GM23338 (cell line): ENCODE measurements at regions not wholly inside any gene's neighbourhood (a gene's known extent, or its start where the extent isn't known, plus 50 kb on each side); places are given as distances from the start of the nearest gene placed in this dataset.

Source experiments
- ATAC-seq: fragments of 200-7000 bp; cut with Tn5 transposase; 3 replicates; pipeline ENCODE4 v1.9.1; 2020
- DNase-seq: peaks from one replicate; pipeline ENCODE4 v3.0.0-alpha.2; 2015; ENCODE audit warnings: low spot score
- H2AFZ ChIP-seq: fragments of 200-600 bp; sonication (generic); 2 replicates; pipeline ENCODE4 v1.8.0; 2016; ENCODE audit warnings: antibody characterized with exemption, mild to moderate bottlenecking, moderate library complexity
- H3F3A ChIP-seq: fragments of 200-600 bp; sonication (generic); replicated peaks from 2 replicates; pipeline ENCODE4 v1.8.0; 2017; ENCODE audit warnings: antibody characterized with exemption, mixed run types, low read depth
- H3K27ac ChIP-seq: fragments of 200-600 bp; sonication (generic); 2 replicates; pipeline ENCODE4 v1.6.1; 2016; ENCODE audit warnings: low read depth
- H3K27me3 ChIP-seq: fragments of 200-600 bp; sonication (generic); 2 replicates; pipeline ENCODE4 v1.8.0; 2016; ENCODE audit warnings: mild to moderate bottlenecking, mixed run types, moderate library complexity; ENCODE audit not compliant: insufficient read depth
- H3K36me3 ChIP-seq: fragments of 200-600 bp; sonication (generic); 2 replicates; pipeline ENCODE4 v1.8.0; 2016; ENCODE audit warnings: mild to moderate bottlenecking; ENCODE audit not compliant: insufficient read depth
- H3K4me1 ChIP-seq: fragments of 200-600 bp; sonication (generic); 2 replicates; pipeline ENCODE4 v1.8.0; 2016; ENCODE audit warnings: mild to moderate bottlenecking, moderate library complexity; ENCODE audit not compliant: insufficient read depth
- H3K4me2 ChIP-seq: fragments of 200-600 bp; sonication (generic); 2 replicates; pipeline ENCODE4 v1.7.1; 2017; ENCODE audit warnings: mixed run types
- H3K4me3 ChIP-seq: fragments of 200-600 bp; sonication (generic); 2 replicates; pipeline ENCODE4 v1.6.1; 2016; ENCODE audit warnings: mixed run types
- H3K79me2 ChIP-seq: fragments of 200-600 bp; sonication (generic); replicated peaks from 2 replicates; pipeline ENCODE4 v1.8.0; 2017; ENCODE audit warnings: mild to moderate bottlenecking; ENCODE audit not compliant: insufficient read depth
- H3K9me2 ChIP-seq: fragments of 200-600 bp; sonication (generic); 2 replicates; pipeline ENCODE4 v1.8.0; 2017; ENCODE audit not compliant: insufficient read depth
- H4K20me1 ChIP-seq: fragments of 200-600 bp; sonication (generic); replicated peaks from 2 replicates; pipeline ENCODE4 v1.8.0; 2017; ENCODE audit warnings: mild to moderate bottlenecking; ENCODE audit not compliant: insufficient read depth
- H3K27ac Mint-ChIP-seq: 2 replicates; pipeline ENCODE4 v1.8.0; 2020; ENCODE audit warnings: inconsistent platforms, mild to moderate bottlenecking, moderate library complexity, mixed read lengths
- H3K27me3 Mint-ChIP-seq: 3 replicates; pipeline ENCODE4 v1.8.0; 2022; ENCODE audit warnings: low read depth, mild to moderate bottlenecking, moderate library complexity, mixed read lengths, inconsistent platforms; ENCODE audit not compliant: insufficient read depth, poor library complexity
- H3K36me3 Mint-ChIP-seq: 3 replicates; pipeline ENCODE4 v1.8.0; 2021; ENCODE audit warnings: low read depth, mild to moderate bottlenecking, inconsistent platforms, moderate library complexity, mixed read lengths
- H3K4me1 Mint-ChIP-seq: 3 replicates; pipeline ENCODE4 v1.8.0; 2020; ENCODE audit warnings: mild to moderate bottlenecking, inconsistent platforms, mixed read lengths
- H3K4me3 Mint-ChIP-seq: 3 replicates; pipeline ENCODE4 v1.8.0; 2021; ENCODE audit warnings: moderate library complexity, mild to moderate bottlenecking, inconsistent platforms, mixed read lengths
- H3K9me3 Mint-ChIP-seq: 3 replicates; pipeline ENCODE4 v1.8.0; 2020; ENCODE audit warnings: moderate library complexity, mild to moderate bottlenecking, inconsistent platforms, mixed read lengths
- CREB1 ChIP-seq: fragments of 250-450 bp; sonication (Bioruptor Pico); IDR thresholded peaks from 2 replicates; pipeline ENCODE4 v1.5.0; 2020; ENCODE audit warnings: low read depth, mild to moderate bottlenecking, moderate library complexity
- EZH2 ChIP-seq: fragments of 200-600 bp; sonication (generic); IDR thresholded peaks from one replicate; pipeline ENCODE4 v1.8.0; 2017; ENCODE audit warnings: antibody characterized with exemption, mild to moderate bottlenecking, low read depth; ENCODE audit not compliant: unreplicated experiment
- STAT1 ChIP-seq: IDR thresholded peaks from one replicate; pipeline ENCODE4 v1.6.1; 2016; ENCODE audit warnings: antibody characterized with exemption; ENCODE audit not compliant: unreplicated experiment
- TF ChIP-seq, protein P1 (sequence below): IDR thresholded peaks from 2 replicates; pipeline ENCODE4 v1.6.1; 2016; ENCODE audit warnings: antibody characterized with exemption
- TF ChIP-seq, protein P2 (sequence below): IDR thresholded peaks from one replicate; pipeline ENCODE4 v1.6.1; 2018; ENCODE audit warnings: antibody characterized with exemption; ENCODE audit not compliant: unreplicated experiment
- TF ChIP-seq, protein P3 (sequence below), 2 experiments: fragments of 200-600 bp in 1 of 2; sonication (generic) in 1 of 2; conservative IDR thresholded peaks; 2 replicates each; pipeline versions ENCODE4 v1.5.1 to v1.6.1; 2016 to 2017; ENCODE audit warnings: antibody characterized with exemption in 2 of 2, low read depth in 2 of 2, mild to moderate bottlenecking in 2 of 2, moderate library complexity in 1 of 2
- TF ChIP-seq, protein P4 (sequence below): fragments of 250-450 bp; sonication (Bioruptor Pico); IDR thresholded peaks from 2 replicates; pipeline ENCODE4 v1.5.0; 2020; ENCODE audit warnings: mild to moderate bottlenecking, moderate library complexity

DNA sequence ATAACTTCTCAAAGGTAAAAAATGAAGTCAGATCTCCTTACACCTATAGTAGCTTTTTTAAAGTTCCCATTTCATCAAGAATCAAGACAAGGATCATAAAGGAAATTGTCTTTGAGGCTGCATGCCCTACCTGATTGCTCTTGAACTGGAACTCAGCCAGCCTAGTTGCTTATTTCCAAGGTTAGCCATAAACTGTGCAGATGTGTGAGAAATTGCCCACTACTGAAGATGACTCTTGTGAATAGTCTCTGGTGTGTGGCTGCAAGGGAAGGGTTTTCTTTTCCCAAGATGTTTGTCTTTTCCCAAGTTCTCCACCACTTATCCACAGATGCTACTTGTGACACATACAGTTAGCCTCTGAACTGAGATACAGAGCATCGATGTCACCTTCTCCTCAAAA is 81.7 kb upstream of the DUSP10 start:
- Mint-ChIP-seq H3K36me3 (no peaks in the 10 kb centered on the region), H3K27me3 (no peaks in the 10 kb centered on the region), H3K4me3 (no peak overlapping the region), H3K4me1 (peaks cover 17% of the 10 kb centered on the region), H3K9me3 (peaks cover 8% of the 10 kb centered on the region), H3K27ac (no peak overlapping the region)
- H3K79me2 ChIP-seq = no peaks in the 10 kb centered on the region
- no peaks in the 10 kb centered on the region for H3K27me3 ChIP-seq
- peaks cover 13% of the 10 kb centered on the region for H3K9me2 ChIP-seq
- no peak overlapping the region for H3K4me3 ChIP-seq
- H3K36me3 ChIP-seq = no peaks in the 10 kb centered on the region
- no peak overlapping the region for H3K4me2 ChIP-seq
- no peak overlapping the region for H2AFZ ChIP-seq
- TF ChIP-seq, protein P1, sequence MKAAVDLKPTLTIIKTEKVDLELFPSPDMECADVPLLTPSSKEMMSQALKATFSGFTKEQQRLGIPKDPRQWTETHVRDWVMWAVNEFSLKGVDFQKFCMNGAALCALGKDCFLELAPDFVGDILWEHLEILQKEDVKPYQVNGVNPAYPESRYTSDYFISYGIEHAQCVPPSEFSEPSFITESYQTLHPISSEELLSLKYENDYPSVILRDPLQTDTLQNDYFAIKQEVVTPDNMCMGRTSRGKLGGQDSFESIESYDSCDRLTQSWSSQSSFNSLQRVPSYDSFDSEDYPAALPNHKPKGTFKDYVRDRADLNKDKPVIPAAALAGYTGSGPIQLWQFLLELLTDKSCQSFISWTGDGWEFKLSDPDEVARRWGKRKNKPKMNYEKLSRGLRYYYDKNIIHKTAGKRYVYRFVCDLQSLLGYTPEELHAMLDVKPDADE = no peak
- TF ChIP-seq, protein P2, sequence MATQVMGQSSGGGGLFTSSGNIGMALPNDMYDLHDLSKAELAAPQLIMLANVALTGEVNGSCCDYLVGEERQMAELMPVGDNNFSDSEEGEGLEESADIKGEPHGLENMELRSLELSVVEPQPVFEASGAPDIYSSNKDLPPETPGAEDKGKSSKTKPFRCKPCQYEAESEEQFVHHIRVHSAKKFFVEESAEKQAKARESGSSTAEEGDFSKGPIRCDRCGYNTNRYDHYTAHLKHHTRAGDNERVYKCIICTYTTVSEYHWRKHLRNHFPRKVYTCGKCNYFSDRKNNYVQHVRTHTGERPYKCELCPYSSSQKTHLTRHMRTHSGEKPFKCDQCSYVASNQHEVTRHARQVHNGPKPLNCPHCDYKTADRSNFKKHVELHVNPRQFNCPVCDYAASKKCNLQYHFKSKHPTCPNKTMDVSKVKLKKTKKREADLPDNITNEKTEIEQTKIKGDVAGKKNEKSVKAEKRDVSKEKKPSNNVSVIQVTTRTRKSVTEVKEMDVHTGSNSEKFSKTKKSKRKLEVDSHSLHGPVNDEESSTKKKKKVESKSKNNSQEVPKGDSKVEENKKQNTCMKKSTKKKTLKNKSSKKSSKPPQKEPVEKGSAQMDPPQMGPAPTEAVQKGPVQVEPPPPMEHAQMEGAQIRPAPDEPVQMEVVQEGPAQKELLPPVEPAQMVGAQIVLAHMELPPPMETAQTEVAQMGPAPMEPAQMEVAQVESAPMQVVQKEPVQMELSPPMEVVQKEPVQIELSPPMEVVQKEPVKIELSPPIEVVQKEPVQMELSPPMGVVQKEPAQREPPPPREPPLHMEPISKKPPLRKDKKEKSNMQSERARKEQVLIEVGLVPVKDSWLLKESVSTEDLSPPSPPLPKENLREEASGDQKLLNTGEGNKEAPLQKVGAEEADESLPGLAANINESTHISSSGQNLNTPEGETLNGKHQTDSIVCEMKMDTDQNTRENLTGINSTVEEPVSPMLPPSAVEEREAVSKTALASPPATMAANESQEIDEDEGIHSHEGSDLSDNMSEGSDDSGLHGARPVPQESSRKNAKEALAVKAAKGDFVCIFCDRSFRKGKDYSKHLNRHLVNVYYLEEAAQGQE = no peak
- TF ChIP-seq, protein P3, sequence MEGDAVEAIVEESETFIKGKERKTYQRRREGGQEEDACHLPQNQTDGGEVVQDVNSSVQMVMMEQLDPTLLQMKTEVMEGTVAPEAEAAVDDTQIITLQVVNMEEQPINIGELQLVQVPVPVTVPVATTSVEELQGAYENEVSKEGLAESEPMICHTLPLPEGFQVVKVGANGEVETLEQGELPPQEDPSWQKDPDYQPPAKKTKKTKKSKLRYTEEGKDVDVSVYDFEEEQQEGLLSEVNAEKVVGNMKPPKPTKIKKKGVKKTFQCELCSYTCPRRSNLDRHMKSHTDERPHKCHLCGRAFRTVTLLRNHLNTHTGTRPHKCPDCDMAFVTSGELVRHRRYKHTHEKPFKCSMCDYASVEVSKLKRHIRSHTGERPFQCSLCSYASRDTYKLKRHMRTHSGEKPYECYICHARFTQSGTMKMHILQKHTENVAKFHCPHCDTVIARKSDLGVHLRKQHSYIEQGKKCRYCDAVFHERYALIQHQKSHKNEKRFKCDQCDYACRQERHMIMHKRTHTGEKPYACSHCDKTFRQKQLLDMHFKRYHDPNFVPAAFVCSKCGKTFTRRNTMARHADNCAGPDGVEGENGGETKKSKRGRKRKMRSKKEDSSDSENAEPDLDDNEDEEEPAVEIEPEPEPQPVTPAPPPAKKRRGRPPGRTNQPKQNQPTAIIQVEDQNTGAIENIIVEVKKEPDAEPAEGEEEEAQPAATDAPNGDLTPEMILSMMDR (conservative IDR thresholded peaks at IDR 0.05; ENCODE audit: low read depth in 2 of 2) = no peak
- TF ChIP-seq CREB1 (CRISPR knock-in tag) (no peak), STAT1 (no peak), EZH2 (no peak)
- TF ChIP-seq, protein P4, sequence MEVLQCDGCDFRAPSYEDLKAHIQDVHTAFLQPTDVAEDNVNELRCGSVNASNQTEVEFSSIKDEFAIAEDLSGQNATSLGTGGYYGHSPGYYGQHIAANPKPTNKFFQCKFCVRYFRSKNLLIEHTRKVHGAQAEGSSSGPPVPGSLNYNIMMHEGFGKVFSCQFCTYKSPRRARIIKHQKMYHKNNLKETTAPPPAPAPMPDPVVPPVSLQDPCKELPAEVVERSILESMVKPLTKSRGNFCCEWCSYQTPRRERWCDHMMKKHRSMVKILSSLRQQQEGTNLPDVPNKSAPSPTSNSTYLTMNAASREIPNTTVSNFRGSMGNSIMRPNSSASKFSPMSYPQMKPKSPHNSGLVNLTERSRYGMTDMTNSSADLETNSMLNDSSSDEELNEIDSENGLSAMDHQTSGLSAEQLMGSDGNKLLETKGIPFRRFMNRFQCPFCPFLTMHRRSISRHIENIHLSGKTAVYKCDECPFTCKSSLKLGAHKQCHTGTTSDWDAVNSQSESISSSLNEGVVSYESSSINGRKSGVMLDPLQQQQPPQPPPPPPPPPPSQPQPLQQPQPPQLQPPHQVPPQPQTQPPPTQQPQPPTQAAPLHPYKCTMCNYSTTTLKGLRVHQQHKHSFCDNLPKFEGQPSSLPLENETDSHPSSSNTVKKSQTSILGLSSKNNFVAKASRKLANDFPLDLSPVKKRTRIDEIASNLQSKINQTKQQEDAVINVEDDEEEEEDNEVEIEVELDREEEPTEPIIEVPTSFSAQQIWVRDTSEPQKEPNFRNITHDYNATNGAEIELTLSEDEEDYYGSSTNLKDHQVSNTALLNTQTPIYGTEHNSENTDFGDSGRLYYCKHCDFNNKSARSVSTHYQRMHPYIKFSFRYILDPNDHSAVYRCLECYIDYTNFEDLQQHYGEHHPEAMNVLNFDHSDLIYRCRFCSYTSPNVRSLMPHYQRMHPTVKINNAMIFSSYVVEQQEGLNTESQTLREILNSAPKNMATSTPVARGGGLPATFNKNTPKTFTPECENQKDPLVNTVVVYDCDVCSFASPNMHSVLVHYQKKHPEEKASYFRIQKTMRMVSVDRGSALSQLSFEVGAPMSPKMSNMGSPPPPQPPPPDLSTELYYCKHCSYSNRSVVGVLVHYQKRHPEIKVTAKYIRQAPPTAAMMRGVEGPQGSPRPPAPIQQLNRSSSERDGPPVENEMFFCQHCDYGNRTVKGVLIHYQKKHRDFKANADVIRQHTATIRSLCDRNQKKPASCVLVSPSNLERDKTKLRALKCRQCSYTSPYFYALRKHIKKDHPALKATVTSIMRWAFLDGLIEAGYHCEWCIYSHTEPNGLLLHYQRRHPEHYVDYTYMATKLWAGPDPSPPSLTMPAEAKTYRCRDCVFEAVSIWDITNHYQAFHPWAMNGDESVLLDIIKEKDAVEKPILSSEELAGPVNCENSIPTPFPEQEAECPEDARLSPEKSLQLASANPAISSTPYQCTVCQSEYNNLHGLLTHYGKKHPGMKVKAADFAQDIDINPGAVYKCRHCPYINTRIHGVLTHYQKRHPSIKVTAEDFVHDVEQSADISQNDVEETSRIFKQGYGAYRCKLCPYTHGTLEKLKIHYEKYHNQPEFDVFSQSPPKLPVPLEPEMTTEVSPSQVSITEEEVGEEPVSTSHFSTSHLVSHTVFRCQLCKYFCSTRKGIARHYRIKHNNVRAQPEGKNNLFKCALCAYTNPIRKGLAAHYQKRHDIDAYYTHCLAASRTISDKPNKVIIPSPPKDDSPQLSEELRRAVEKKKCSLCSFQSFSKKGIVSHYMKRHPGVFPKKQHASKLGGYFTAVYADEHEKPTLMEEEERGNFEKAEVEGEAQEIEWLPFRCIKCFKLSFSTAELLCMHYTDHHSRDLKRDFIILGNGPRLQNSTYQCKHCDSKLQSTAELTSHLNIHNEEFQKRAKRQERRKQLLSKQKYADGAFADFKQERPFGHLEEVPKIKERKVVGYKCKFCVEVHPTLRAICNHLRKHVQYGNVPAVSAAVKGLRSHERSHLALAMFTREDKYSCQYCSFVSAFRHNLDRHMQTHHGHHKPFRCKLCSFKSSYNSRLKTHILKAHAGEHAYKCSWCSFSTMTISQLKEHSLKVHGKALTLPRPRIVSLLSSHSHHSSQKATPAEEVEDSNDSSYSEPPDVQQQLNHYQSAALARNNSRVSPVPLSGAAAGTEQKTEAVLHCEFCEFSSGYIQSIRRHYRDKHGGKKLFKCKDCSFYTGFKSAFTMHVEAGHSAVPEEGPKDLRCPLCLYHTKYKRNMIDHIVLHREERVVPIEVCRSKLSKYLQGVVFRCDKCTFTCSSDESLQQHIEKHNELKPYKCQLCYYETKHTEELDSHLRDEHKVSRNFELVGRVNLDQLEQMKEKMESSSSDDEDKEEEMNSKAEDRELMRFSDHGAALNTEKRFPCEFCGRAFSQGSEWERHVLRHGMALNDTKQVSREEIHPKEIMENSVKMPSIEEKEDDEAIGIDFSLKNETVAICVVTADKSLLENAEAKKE (CRISPR knock-in tag) = no peak
- H3F3A ChIP-seq = no peaks in the 10 kb centered on the region; the same call in 1 of the 2 replicates
- DNase-seq (no peak), ATAC-seq (no peak)
- H4K20me1 ChIP-seq = no peaks in the 10 kb centered on the region
- H3K27ac ChIP-seq = no peak overlapping the region
- peaks cover 10% of the 10 kb centered on the region for H3K4me1 ChIP-seq
